ENCODE measurements at regions not wholly inside any gene's neighbourhood (a gene's known extent, or its start where the extent isn't known, plus 50 kb on each side); places are given as distances from the start of the nearest gene placed in this dataset.

GRCh38 chr15:70412794-70413193 lies 315.1 kb upstream of the TLE3 start:
- TF ChIP-seq CTCF (IDR thresholded peaks at IDR 0.05) (no peak), POLR2A (IDR thresholded peaks at IDR 0.05; ENCODE audit: low read depth) (no peak)
